ENCODE measurements at regions not wholly inside any gene's neighbourhood (a gene's known extent, or its start where the extent isn't known, plus 50 kb on each side); places are given as distances from the start of the nearest gene placed in this dataset.

DNA sequence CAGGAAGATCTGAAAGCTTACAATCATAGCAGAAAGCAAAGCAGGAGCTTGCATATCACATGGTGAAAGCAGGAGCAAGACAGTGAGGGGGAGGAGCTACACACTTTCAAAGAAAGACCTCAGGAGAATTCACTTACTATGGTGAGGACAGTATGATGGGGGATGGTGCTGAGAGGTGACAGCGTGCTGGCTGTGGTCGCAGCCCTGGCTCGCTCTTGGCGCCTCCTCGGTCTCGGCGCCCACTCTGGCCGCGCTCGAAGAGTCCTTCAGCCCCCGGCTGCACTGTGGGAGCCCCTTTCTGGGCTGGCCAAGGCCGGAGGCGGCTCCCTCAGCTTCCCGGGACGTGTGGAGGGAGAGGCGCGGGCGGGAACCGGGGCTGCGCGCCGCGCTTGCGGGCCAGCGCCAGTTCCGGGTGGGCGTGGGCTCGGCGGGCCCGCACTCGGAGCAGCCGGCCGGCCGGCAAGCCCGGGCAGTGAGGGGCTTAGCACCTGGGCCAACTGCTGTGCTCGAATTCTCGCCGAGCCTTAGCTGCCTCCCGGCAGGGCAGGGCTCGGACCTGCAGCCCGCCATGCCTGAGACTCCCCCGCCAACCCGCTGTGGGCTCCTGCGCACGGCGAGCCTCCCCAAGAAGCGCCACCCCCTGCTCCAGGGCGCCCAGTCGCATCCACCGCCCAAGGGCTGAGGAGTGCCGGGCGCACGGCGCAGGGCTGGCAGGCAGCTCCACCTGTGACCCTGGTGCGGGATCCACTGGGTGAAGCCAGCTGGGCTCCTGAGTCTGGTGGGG is 131.9 kb upstream of the SPATS2L start:
- TF ChIP-seq, protein P1, sequence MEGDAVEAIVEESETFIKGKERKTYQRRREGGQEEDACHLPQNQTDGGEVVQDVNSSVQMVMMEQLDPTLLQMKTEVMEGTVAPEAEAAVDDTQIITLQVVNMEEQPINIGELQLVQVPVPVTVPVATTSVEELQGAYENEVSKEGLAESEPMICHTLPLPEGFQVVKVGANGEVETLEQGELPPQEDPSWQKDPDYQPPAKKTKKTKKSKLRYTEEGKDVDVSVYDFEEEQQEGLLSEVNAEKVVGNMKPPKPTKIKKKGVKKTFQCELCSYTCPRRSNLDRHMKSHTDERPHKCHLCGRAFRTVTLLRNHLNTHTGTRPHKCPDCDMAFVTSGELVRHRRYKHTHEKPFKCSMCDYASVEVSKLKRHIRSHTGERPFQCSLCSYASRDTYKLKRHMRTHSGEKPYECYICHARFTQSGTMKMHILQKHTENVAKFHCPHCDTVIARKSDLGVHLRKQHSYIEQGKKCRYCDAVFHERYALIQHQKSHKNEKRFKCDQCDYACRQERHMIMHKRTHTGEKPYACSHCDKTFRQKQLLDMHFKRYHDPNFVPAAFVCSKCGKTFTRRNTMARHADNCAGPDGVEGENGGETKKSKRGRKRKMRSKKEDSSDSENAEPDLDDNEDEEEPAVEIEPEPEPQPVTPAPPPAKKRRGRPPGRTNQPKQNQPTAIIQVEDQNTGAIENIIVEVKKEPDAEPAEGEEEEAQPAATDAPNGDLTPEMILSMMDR (IDR thresholded peaks at IDR 0.05): no peak
- TF ChIP-seq POLR2AphosphoS5 (IDR thresholded peaks at IDR 0.05; ENCODE audit: insufficient read depth in 1 of 2, low read depth in 1 of 2) (no peak), POLR2A (IDR thresholded peaks at IDR 0.05) (no peak)
- intact Hi-C loops (cut with DNase I): no loop called here
- Histone ChIP-seq H3K9me3 (no peaks in the 10 kb centered on the region), H3K4me1 (peaks cover 12% of the 10 kb centered on the region), H3K27me3 (no peaks in the 10 kb centered on the region), H3K27ac (no peak overlapping the region), H3K4me3 (no peak overlapping the region), H3K36me3 (no peaks in the 10 kb centered on the region)
- DNase-seq (ENCODE audit: extremely low spot score in 2 of 2): no peak

DNA sequence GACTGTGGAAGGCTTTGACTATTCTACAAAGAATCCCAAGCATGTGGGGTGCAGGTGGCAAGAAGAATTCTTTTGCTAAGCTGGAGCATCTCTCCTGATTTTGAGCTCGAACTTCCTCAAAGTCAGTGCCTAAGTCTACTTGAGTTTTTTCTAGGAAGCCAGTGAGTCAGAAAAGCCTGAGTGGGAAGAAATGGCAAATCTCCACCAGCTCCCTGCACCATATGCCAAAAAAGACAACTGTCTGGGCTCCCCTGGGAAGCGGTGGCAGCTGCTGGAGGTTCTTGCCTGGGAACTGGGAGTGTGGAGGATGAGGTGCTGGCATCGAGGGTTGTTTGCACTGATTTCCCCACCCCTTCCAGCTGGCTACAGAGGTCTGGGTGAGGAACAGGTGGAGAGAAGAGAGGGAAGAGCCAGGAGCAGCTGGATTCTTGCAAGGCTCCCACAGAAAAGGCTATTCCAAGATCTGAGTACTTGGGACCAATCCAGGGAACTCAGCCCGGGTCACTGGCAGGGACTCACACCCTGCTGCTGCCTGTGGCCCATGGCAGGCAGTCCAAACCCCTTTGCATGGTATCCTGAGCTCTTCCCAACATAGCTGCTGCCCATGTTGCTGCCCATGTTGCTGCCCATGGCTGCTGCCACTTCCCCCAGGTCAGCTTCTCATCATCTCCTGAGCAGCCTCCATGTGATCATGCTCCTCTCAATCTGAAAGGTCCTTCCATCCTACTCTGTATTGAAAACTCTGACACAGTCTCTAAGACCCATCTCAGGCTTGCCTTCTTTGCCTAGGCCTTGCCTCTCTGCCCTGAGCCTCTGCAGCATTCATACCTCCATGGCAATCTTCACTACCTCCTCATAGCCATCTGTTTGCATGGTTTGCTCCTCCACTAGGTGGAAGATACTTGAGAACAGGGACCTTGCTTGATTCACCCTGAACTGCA is 128.3 kb upstream of the SPATS2L start:
- TF ChIP-seq, protein P1 (IDR thresholded peaks at IDR 0.05): no peak
- TF ChIP-seq POLR2AphosphoS5 (IDR thresholded peaks at IDR 0.05; ENCODE audit: insufficient read depth in 1 of 2, low read depth in 1 of 2): peak in 1 of 2 donors; percentile 24
- H3K4me3 ChIP-seq: no peak overlapping the region
- intact Hi-C loops (cut with DNase I): no loop called here
- H3K27me3 ChIP-seq: no peaks in the 10 kb centered on the region
- H3K36me3 ChIP-seq: no peaks in the 10 kb centered on the region
- H3K4me1 ChIP-seq: peaks cover 12% of the 10 kb centered on the region
- H3K9me3 ChIP-seq: no peaks in the 10 kb centered on the region
- peak overlapping the region; percentile 4 for H3K27ac ChIP-seq
- DNase-seq (ENCODE audit: extremely low spot score in 2 of 2): no peak

DNA sequence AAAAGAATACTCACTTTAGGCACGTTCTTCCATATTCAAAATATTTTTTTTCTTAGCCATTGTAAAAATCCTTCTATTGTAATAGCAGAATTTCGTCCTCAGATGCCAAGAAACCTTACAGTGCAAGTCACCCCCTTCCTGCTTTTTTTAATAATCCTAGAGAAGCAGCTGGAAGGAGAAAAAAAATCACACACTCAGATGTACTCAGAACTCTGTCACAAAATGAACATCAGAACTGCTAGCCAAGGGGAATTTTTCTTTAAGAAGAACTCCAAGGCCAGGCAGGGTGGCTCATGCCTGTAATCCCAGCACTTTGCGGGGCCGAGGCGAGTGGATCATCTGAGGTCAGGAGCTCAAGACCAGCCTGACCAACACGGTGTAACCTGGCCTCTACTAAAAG is 127.3 kb upstream of the SPATS2L start:
- no peaks in the 10 kb centered on the region for H3K27me3 ChIP-seq
- intact Hi-C loops (cut with DNase I): no loop called here
- TF ChIP-seq POLR2A (IDR thresholded peaks at IDR 0.05) (no peak), POLR2AphosphoS5 (IDR thresholded peaks at IDR 0.05; ENCODE audit: insufficient read depth in 1 of 2, low read depth in 1 of 2) (no peak)
- TF ChIP-seq, protein P1 (IDR thresholded peaks at IDR 0.05): no peak
- H3K9me3 ChIP-seq: no peaks in the 10 kb centered on the region
- peaks cover 15% of the 10 kb centered on the region for H3K4me1 ChIP-seq
- H3K36me3 ChIP-seq: no peaks in the 10 kb centered on the region
- no peak overlapping the region for H3K27ac ChIP-seq
- no peak overlapping the region for H3K4me3 ChIP-seq
- DNase-seq (ENCODE audit: extremely low spot score in 2 of 2): no peak

DNA sequence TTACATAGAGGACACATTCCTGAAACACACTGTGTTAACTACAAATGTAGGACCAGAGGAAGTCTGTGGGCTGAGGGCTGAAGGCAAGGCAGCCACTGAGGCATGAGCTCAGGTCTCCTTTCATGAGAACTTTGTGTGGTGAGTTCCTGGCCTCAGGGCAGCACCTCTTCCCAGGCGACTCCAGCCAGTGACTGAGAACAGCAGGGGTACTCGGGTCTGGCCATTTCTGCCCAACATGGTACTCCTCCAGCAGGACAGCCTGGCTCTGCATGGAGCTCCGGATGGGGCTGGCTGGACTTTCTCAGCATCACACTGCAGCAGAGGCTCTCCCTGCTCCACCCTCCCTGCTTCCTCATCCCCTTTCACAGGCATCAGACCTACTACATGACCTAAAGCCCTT is 125.5 kb upstream of the SPATS2L start:
- H3K27me3 ChIP-seq: no peaks in the 10 kb centered on the region
- H3K4me1 ChIP-seq: peaks cover 20% of the 10 kb centered on the region
- H3K4me3 ChIP-seq: no peak overlapping the region
- no peaks in the 10 kb centered on the region for H3K9me3 ChIP-seq
- no peak overlapping the region for H3K27ac ChIP-seq
- no peak for TF ChIP-seq POLR2A (IDR thresholded peaks at IDR 0.05)
- TF ChIP-seq, protein P1 (IDR thresholded peaks at IDR 0.05): no peak
- TF ChIP-seq POLR2AphosphoS5 (IDR thresholded peaks at IDR 0.05; ENCODE audit: insufficient read depth in 1 of 2, low read depth in 1 of 2): no peak
- DNase-seq (ENCODE audit: extremely low spot score in 2 of 2): no peak
- intact Hi-C loops (cut with DNase I): no loop called here
- no peaks in the 10 kb centered on the region for H3K36me3 ChIP-seq
